H54 (cell line): ENCODE measurements at regions not wholly inside any gene's neighbourhood (a gene's known extent, or its start where the extent isn't known, plus 50 kb on each side); places are given as distances from the start of the nearest gene placed in this dataset.

ENCODE experiments used
- DNase-seq: peaks from one replicate; pipeline ENCODE4 v3.0.0; 2011; ENCODE audit warnings: low spot score, mixed read lengths; ENCODE audit not compliant: insufficient read length
- FAIRE-seq: peaks from 3 replicates; lab custom pipeline; 2011; peaks lifted over from hg19 to GRCh38; lab: Jason Lieb, UNC
- POLR2A ChIP-seq: IDR thresholded peaks from 2 replicates; pipeline ENCODE4 v1.6.1; 2011; ENCODE audit warnings: low read depth, mild to moderate bottlenecking, low read length

- DNase-seq (no peak), FAIRE-seq (no peak)
- no peak for TF ChIP-seq POLR2A
Observed at GRCh38 chr2:105473011-105473410, 74.2 kb upstream of the FHL2 start.

GRCh38 chr2:105470979-105471378 lies 72.1 kb upstream of the FHL2 start:
- FAIRE-seq = no peak
- TF ChIP-seq POLR2A = no peak
- DNase-seq = no peak

GRCh38 chr2:105469781-105470180 lies 70.9 kb upstream of the FHL2 start:
- DNase-seq (no peak), FAIRE-seq (no peak)
- no peak for TF ChIP-seq POLR2A

- FAIRE-seq (no peak), DNase-seq (no peak)
- TF ChIP-seq POLR2A = no peak
Observed at GRCh38 chr2:105468582-105469042, 69.8 kb upstream of the FHL2 start.

- FAIRE-seq = no peak
- no peak for TF ChIP-seq POLR2A
- DNase-seq = no peak
Observed at GRCh38 chr2:105464325-105464724, 65.5 kb upstream of the FHL2 start.

- no peak for FAIRE-seq
- no peak for TF ChIP-seq POLR2A
- no peak for DNase-seq
Observed at GRCh38 chr2:105460048-105460732, 61.3 kb upstream of the FHL2 start.

GRCh38 chr2:105458076-105458475 lies 59.2 kb upstream of the FHL2 start:
- DNase-seq (no peak), FAIRE-seq (no peak)
- TF ChIP-seq POLR2A = no peak

GRCh38 chr2:105455488-105456003 lies 56.7 kb upstream of the FHL2 start:
- peak; percentile 79 for DNase-seq
- peak; percentile 99 for FAIRE-seq
- no peak for TF ChIP-seq POLR2A

- FAIRE-seq (peak; percentile 87), DNase-seq (peak; percentile 47)
- TF ChIP-seq POLR2A = no peak
Observed at GRCh38 chr2:105454801-105455485, 56.1 kb upstream of the FHL2 start.

GRCh38 chr2:105451571-105452166 lies 52.8 kb upstream of the FHL2 start:
- TF ChIP-seq POLR2A = no peak
- no peak for FAIRE-seq
- no peak for DNase-seq

GRCh38 chr2:105450471-105450870 lies 51.6 kb upstream of the FHL2 start:
- DNase-seq = no peak
- FAIRE-seq = no peak
- no peak for TF ChIP-seq POLR2A

GRCh38 chr2:105449076-105449475 lies 50.2 kb upstream of the FHL2 start:
- DNase-seq (no peak), FAIRE-seq (no peak)

More at GRCh38 chr2:105449076-105449475, 50.2 kb upstream of the FHL2 start:
- no peak for TF ChIP-seq POLR2A
